Calu3 (cell line): ENCODE measurements at regions not wholly inside any gene's neighbourhood (a gene's known extent, or its start where the extent isn't known, plus 50 kb on each side); places are given as distances from the start of the nearest gene placed in this dataset.

Experiments
- BruUV-seq: library from RNA; stranded (reverse); fragments of 400-500 nt; replicated peaks from 2 replicates; lab custom pipeline; 2021; lab: Mats Ljungman, UMichigan
- CTCF ChIA-PET: fragments of 300-600 bp; sonication (Branson Sonifier 250); formaldehyde crosslinking; loops from one replicate; lab custom pipeline; 2022; ENCODE audit warnings: antibody characterized with exemption; lab: Charles Lee
- DNase-seq: peaks from one replicate; pipeline ENCODE4 v3.0.0; 2022
- H3K27ac Mint-ChIP-seq: one replicate; pipeline ENCODE4 v1.8.0; 2022; ENCODE audit warnings: mixed read lengths; ENCODE audit not compliant: unreplicated experiment
- H3K27me3 Mint-ChIP-seq: one replicate; pipeline ENCODE4 v1.8.0; 2022; ENCODE audit warnings: mixed read lengths; ENCODE audit not compliant: unreplicated experiment
- H3K36me3 Mint-ChIP-seq: one replicate; pipeline ENCODE4 v1.8.0; 2022; ENCODE audit warnings: mild to moderate bottlenecking, moderate library complexity, mixed read lengths; ENCODE audit not compliant: insufficient read depth, unreplicated experiment
- H3K4me1 Mint-ChIP-seq: one replicate; pipeline ENCODE4 v1.8.0; 2022; ENCODE audit warnings: mild to moderate bottlenecking, low read depth, mixed read lengths; ENCODE audit not compliant: unreplicated experiment
- H3K4me3 Mint-ChIP-seq: one replicate; pipeline ENCODE4 v1.8.0; 2022; ENCODE audit warnings: mild to moderate bottlenecking, low read depth, moderate library complexity, mixed read lengths; ENCODE audit not compliant: unreplicated experiment
- H3K9me3 Mint-ChIP-seq: one replicate; pipeline ENCODE4 v1.8.0; 2022; ENCODE audit warnings: low read depth, mixed read lengths; ENCODE audit not compliant: unreplicated experiment
- intact Hi-C: fragments of 100-400 bp; cut with micrococcal nuclease; formaldehyde crosslinking; loops from one replicate; pipeline ENCODE4 v1.10.0; 2022; ENCODE audit not compliant: unreplicated experiment
- TF ChIP-seq, protein P1 (sequence below): fragments of 200-600 bp; IDR thresholded peaks from one replicate; pipeline ENCODE4 v1.8.0; 2022; ENCODE audit warnings: antibody characterized with exemption; ENCODE audit not compliant: unreplicated experiment

DNA sequence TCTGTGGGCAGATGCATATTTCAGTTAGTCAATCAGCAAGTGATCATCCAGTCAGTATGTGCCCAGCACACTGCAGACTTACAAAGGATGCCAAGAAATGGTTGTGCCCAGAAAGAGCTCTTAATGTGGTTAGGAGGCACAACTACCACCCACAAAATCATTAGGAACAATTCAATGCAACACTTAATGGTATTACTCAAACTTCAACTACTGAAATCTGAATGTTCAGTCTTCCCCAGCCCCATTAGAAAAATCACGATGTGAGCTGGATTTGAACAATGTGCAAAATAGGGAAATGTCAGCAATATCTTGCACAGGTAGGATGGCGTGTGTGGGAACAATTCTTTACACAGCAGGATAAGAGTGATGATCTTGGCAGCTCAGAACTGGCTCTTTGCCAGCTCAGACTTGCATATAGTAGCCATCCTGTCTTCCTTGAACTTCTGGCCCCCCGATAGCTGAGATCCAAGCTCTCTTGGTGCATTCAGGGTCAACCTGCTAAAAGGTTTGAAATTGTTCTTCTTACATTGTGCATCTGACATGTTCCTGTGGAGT lies 556.7 kb upstream of the HTR1E start:
- Mint-ChIP-seq H3K4me3 (no peak overlapping the region), H3K36me3 (no peaks in the 10 kb centered on the region), H3K27ac (no peak overlapping the region), H3K9me3 (peaks cover 12% of the 10 kb centered on the region), H3K4me1 (no peaks in the 10 kb centered on the region), H3K27me3 (no peaks in the 10 kb centered on the region)
- CTCF ChIA-PET, result no interaction called here
- intact Hi-C loops, result no loop called here
- no TSS peak for BruUV-seq
- TF ChIP-seq, protein P1, sequence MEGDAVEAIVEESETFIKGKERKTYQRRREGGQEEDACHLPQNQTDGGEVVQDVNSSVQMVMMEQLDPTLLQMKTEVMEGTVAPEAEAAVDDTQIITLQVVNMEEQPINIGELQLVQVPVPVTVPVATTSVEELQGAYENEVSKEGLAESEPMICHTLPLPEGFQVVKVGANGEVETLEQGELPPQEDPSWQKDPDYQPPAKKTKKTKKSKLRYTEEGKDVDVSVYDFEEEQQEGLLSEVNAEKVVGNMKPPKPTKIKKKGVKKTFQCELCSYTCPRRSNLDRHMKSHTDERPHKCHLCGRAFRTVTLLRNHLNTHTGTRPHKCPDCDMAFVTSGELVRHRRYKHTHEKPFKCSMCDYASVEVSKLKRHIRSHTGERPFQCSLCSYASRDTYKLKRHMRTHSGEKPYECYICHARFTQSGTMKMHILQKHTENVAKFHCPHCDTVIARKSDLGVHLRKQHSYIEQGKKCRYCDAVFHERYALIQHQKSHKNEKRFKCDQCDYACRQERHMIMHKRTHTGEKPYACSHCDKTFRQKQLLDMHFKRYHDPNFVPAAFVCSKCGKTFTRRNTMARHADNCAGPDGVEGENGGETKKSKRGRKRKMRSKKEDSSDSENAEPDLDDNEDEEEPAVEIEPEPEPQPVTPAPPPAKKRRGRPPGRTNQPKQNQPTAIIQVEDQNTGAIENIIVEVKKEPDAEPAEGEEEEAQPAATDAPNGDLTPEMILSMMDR, result no peak
- no peak for DNase-seq

GRCh38 chr6:86357877-86358276 lies 579.5 kb upstream of the HTR1E start:
- CTCF ChIA-PET, result no interaction called here
- DNase-seq, result peak; percentile 12

DNA sequence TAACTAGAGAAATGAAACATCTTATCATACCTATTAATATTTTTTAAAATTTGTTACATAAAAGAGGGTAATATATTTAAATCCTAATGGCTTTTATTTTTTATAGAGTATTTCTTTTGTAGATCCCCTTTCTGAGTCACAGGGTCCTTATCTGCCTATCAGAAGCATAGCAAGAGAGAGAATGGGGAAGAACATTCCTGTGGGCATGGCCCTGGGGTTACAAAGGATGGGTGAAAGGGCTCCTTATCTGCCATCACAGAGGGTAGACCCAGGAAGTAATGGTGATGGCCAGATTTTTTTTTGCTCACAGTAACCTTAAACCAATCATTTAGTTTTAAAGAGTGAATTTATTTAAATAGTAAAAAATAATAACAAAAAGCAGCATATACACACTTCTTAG lies 582.1 kb upstream of the HTR1E start:
- BruUV-seq, result no TSS peak
- TF ChIP-seq, protein P1, result no peak
- intact Hi-C loops, result loop anchor here (5.0 kb wide), 1 partner anchor 367 kb away; no protein-coding TSS in a partner anchor
- CTCF ChIA-PET, result no interaction called here
- Mint-ChIP-seq H3K27me3 (no peaks in the 10 kb centered on the region), H3K4me3 (no peak overlapping the region), H3K9me3 (peaks cover 9% of the 10 kb centered on the region), H3K4me1 (peaks cover 35% of the 10 kb centered on the region), H3K36me3 (no peaks in the 10 kb centered on the region), H3K27ac (no peak overlapping the region)
- DNase-seq, result peak; percentile 59

More at GRCh38 chr6:86357877-86358276, 579.5 kb upstream of the HTR1E start:
- intact Hi-C loops, result loop anchor here (5.0 kb wide), 1 partner anchor 364 kb away; no protein-coding TSS in a partner anchor
- H3K36me3 Mint-ChIP-seq, result no peaks in the 10 kb centered on the region
- H3K27ac Mint-ChIP-seq, result no peak overlapping the region
- no peaks in the 10 kb centered on the region for H3K27me3 Mint-ChIP-seq
- TF ChIP-seq, protein P1, result no peak
- H3K4me1 Mint-ChIP-seq, result peaks cover 44% of the 10 kb centered on the region
- H3K4me3 Mint-ChIP-seq, result no peak overlapping the region
- H3K9me3 Mint-ChIP-seq, result peaks cover 12% of the 10 kb centered on the region
- BruUV-seq, result no TSS peak

- no peak for DNase-seq
- Mint-ChIP-seq H3K36me3 (no peaks in the 10 kb centered on the region), H3K4me3 (no peak overlapping the region), H3K27ac (no peak overlapping the region), H3K9me3 (peaks cover 2% of the 10 kb centered on the region), H3K27me3 (no peaks in the 10 kb centered on the region), H3K4me1 (no peaks in the 10 kb centered on the region)
- BruUV-seq, result no TSS peak
- CTCF ChIA-PET, result no interaction called here
- intact Hi-C loops, result no loop called here
- TF ChIP-seq, protein P1, result no peak
These were observed 605.4 kb upstream of the HTR1E start for GRCh38 chr6:86331919-86332318.
